Nucleus accumbens (tissue), 56 donors: ENCODE measurements at regions not wholly inside any gene's neighbourhood (a gene's known extent, or its start where the extent isn't known, plus 50 kb on each side); places are given as distances from the start of the nearest gene placed in this dataset.

Experiments
- DNase-seq, 56 donors: peaks; one replicate each; lab custom pipeline; 2025; lab: John Stamatoyannopoulos, UW

DNA sequence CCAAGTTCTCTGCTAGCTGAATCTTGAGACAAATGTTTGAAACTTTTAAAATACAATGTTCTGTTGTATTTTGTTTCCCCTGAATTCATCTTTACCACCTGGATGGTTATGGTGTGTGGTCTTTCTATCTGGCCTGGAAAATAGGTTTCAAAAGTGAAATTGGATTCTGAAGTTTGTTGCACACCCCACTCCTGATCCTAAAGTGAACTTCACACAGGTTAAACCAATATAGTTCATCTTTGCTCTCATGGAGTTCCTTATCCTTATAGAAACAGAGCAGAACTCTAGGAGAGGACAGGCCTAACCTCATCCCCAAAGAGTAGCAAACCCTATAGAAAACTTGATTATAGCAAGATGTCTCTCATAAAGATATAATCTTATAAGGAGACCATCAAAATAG lies 179.4 kb upstream of the BCL6 start:
- DNase-seq: no peak

DNA sequence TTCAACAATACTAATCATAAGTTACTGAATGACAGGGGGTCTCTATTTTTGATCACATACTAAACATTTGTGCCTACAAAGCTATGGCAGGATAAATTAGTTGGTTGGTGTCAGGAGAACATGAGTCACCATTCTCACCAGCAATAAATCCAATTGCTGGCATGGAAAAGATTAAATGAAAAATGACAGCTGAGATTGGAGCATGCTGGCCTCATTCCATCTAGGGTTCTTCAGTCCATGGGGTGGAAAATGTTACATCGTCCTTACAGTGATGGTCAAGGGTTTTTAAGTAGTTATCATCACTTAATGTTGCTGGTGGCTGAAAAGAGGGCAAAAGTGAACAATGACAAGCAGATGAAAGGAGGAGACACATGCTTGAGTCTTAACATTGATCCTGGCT lies 180.1 kb upstream of the BCL6 start:
- DNase-seq: no peak

GRCh38 chr3:187926620-187927019 lies 181.4 kb upstream of the BCL6 start:
- no peak for DNase-seq

GRCh38 chr3:187927565-187927964 lies 182.3 kb upstream of the BCL6 start:
- no peak for DNase-seq

- DNase-seq: no peak
Observed at GRCh38 chr3:187929112-187929816, 184.0 kb upstream of the BCL6 start.

GRCh38 chr3:187930021-187930420 lies 184.8 kb upstream of the BCL6 start:
- no peak for DNase-seq

- no peak for DNase-seq
Observed at GRCh38 chr3:187931101-187931500, 185.8 kb upstream of the BCL6 start.

GRCh38 chr3:187931770-187932278 lies 186.6 kb upstream of the BCL6 start:
- DNase-seq: no peak

- DNase-seq: no peak
Observed at GRCh38 chr3:187932530-187932929, 187.3 kb upstream of the BCL6 start.

DNA sequence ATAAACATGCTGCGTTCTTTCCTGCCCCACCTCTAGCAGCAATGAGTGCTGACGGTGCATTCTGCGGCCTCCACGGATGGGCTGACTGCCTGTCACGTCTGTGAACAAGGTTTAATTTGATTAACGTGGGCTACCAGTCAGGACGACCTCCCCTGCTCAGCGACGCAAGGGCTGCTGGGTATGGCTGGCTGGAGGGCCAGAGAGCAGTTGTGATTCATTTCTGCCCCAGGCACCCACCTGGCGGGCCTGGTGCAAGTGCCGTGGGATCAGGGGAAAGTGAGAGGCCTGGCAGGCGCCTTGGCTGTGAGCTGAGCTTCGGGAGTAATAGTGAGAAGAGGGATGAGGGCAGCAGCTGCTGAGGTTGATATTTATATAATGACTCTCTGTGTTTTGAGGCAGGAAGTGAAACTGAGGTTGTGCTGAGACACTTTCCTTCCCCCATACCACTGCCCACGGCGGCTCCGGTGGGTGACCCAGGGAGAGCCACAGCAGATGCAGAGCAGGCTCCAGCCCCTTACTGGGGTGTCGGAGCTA lies 190.4 kb upstream of the BCL6 start:
- DNase-seq: no peak

DNA sequence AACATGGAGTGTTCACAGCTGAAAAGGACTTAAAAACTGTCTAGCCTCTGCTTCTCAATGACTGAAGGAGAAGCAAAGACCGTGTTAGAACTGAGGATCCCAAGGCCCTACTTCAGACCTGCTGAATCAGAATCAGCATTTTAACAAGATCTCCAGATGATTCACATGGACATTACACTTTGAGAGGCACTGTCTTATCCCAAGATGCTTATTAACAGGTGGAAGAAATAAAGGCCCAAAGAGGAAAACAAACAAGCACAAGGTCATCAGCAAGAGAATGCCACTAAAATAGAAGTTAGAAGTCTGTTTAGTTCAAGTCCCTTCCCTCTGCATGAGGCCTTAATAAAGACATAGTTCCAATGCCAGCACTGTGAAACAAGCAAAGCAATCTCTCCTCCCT lies 191.4 kb upstream of the BCL6 start:
- no peak for DNase-seq

DNA sequence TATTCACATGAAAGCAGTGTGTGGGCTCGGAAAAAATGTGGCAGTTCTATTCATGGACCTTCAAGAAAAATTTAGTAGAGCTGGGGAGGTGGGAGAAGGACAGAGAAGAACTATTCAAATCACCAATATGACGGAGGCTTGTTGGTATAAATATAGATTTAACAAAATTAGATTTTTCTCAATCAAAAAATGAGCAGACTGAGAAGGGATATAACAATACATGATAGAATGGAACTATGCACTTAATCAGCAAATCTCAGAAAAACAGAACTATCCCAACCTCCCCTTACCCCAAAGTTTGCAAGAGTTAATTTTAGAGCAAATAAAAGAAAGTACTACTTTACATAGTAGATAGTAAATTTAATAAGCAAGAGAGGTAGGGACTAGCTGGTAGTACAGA lies 194.6 kb upstream of the BCL6 start:
- no peak for DNase-seq

DNA sequence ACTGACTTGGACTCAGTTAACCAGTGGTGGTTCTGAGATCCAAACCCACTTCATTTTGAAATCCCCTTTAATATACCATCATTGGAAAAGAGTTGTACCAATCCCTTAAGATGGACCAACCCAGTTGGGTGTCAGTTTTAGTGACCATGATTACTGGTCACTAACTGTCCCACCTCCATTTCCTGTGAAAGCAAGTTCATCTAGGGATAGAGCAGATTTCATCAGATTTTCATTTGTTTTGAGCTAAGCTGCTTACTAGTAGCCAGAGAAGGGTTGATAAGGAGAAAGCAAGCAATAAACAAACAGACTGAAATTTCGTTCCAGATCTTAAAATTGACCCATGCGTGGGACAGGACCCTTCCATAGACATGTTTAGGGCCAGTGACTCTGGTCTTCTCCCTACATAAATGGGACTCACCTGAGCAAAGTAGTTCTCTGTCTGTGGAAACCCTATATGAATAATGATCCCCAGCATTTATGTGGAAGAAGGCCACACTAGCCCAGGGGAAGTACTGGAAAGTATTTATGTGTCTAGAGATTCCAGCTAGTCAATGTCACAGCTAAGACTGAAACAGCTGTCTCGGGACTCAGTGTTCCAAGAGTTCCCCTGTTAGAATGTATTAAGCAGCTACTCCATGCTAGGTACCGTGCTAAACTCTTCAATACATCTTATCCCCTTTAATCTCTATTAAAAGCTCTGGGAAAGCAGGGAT lies 196.0 kb upstream of the BCL6 start:
- no peak for DNase-seq

- no peak for DNase-seq
Observed at GRCh38 chr3:187941848-187942194, 196.6 kb upstream of the BCL6 start.

DNA sequence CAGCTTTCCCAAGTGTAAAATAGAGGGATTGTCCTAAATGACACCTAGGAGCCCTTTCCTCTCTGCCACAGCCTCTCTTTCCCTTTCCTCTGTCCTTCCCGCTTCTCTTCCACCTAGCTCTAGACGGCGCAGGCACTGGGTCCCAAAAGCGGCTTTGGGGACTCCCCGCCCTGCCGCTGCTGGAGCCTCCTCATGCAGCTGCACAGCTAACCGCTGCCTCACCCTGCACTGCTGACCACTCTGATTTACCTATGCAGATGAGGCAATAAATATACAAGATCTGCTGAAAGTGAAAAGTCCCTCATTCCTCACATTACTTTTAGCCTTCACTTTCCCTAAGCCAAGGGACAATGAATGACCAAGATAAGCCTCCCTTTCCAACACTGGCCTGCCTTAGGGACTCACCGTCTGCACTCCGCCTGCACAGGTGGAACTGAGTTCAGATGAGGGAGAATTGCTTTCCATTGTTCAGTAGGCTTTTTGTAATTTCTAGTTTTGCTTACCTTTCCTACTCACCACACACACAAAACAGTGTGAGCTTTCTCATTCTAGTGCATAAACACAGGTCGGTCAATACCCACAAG lies 197.5 kb upstream of the BCL6 start:
- DNase-seq: no peak

DNA sequence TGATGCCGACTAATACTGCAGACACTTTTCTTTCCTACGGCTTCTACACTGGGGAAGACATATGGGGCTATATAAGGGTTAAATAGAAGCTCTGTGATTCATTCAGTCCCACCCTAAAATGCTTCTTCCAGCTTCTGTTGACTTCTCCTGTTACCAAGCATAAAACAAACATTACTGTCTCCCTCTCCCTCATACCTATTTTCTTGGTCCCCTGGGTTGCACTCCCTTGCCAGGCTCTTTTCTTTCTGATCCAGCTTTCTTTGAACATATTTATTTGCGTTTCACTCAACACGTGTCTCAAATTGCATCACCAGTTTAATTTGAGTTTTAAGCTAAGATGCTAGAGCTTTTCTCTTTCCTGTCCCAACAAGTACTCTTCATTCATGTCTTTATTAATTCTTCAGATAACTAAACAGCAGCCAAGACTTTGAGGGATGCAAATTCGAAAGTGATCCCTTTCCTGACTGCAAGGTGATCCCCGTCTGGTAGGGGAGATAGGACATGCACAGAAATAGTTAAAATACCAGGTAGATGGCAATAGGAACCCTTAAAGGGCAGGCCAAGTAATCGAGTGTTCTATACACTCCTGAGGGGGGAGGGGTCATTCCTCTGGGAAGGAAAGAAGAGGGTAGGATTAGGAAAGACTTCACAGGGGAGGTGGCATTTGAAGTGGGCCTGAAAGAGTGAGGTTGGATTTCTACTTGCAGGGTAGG lies 198.6 kb upstream of the BCL6 start:
- DNase-seq: no peak

DNA sequence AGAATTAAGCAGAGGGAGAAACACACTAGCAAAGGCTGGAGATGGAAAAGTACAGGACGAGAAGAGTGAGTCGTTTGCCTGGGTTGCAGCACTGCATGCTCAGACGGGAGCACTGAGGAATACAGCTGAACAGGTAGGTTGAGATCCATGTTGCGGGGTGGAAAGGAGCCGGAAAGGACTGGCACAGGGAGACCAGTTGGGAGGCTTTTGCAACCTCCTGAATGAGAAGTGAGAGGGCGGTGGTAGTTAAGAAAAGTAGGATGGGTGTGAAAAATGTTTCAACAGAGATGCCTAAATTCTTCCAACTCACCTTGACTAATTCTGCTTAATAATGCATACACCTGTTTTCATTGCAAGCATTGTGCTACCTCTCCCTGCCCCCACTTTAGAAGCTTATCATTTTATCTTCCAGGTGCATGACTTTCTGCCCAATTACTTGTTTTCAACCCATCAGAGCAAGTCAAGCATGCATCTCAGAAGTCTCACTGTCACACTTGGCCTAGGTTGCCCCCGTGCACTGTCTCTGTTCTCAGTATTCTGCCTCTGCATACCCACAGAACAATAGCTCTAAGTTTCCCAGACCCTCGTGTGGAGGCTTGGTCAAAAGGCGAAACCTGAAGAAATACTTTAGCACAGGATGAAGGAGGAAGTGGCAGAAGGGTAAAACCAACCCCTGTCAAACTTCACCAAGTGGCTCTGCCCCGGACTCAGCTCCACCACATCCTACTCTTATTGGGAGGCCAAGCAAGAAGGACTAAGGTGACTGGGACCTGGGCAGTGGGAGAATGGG lies 199.3 kb upstream of the BCL6 start:
- DNase-seq: no peak

DNA sequence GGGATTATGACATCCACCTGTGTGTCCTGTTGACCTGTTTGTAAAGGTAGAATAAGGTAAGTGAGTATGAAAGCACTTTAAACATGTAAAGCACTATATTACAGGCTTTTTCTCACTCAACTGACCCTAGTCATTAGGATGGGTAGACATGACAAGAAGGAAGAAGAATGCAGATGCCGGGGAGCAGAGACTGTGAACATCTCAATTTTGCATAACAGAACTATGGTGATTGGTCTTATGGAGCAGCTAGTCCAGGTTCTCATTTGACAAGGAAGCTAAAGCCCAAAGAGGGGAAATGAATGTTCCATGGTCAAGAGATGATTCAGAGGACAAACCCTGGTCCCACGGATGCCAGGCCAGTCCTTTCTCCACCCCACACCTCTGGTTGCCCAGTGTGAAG lies 200.1 kb upstream of the BCL6 start:
- no peak for DNase-seq

GRCh38 chr3:187946163-187946691 lies 201.0 kb upstream of the BCL6 start:
- DNase-seq: no peak

DNA sequence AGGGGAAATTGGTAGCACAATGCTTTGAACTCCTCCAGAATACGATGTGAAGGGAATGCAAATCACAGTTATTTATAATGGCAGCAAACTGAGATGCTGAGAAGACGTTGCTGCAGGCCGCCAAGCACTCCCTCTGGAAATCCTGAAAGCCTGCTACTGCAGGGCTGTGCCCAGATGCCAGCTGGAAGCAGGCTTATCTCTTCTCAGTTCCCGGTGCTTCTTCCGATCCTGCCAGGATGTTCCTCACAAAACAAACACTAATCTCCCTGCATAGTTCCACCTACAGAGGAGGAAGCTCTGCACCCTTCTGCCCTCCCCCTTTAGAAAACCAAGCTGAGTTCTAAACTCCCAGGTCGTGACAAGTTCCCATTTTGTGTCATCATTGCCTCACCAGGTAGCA lies 201.7 kb upstream of the BCL6 start:
- no peak for DNase-seq
